A673 (cell line): ENCODE measurements at regions not wholly inside any gene's neighbourhood (a gene's known extent, or its start where the extent isn't known, plus 50 kb on each side); places are given as distances from the start of the nearest gene placed in this dataset.

Experiments
- BruUV-seq: library from RNA; stranded (reverse); fragments of 400-500 nt; replicated peaks from 2 replicates; lab custom pipeline; 2021; lab: Mats Ljungman, UMichigan
- CTCF ChIA-PET: fragments of 300-600 bp; sonication (Branson Sonifier 250); formaldehyde crosslinking; loops from one replicate; lab custom pipeline; 2022; ENCODE audit warnings: antibody characterized with exemption; lab: Charles Lee
- POLR2A ChIA-PET: fragments of 300-600 bp; sonication (Branson Sonifier 250); formaldehyde crosslinking; loops from one replicate; lab custom pipeline; 2022; ENCODE audit warnings: antibody characterized with exemption; ENCODE audit not compliant: low non-redundant PET; lab: Charles Lee
- DNase-seq: peaks from one replicate; pipeline ENCODE4 v3.0.0-alpha.2; 2015; ENCODE audit warnings: low spot score
- H3K27ac ChIP-seq: fragments of 200-600 bp; sonication (generic); 2 replicates; pipeline ENCODE4 v1.5.1; 2016; ENCODE audit warnings: mixed run types, low read depth, mild to moderate bottlenecking, mixed read lengths, antibody characterized with exemption, low read length; ENCODE audit not compliant: poor library complexity, severe bottlenecking
- H3K27me3 ChIP-seq: fragments of 200-600 bp; sonication (generic); replicated peaks from 2 replicates; pipeline ENCODE4 v1.6.1; 2017; ENCODE audit warnings: mixed run types, low read depth, mild to moderate bottlenecking, mixed read lengths, antibody characterized with exemption, low read length; ENCODE audit not compliant: insufficient read depth, poor library complexity
- H3K36me3 ChIP-seq: fragments of 200-600 bp; sonication (generic); 2 replicates; pipeline ENCODE4 v1.6.1; 2016; ENCODE audit warnings: mixed run types, mild to moderate bottlenecking, mixed read lengths, antibody characterized with exemption, low read length; ENCODE audit not compliant: insufficient read depth, poor library complexity, severe bottlenecking
- H3K4me1 ChIP-seq: fragments of 200-600 bp; sonication (generic); 2 replicates; pipeline ENCODE4 v1.6.1; 2017; ENCODE audit warnings: mixed run types, mild to moderate bottlenecking, mixed read lengths, antibody characterized with exemption, low read length; ENCODE audit not compliant: insufficient read depth, poor library complexity, severe bottlenecking
- H3K4me3 ChIP-seq: fragments of 200-600 bp; sonication (generic); 2 replicates; pipeline ENCODE4 v1.5.1; 2016; ENCODE audit warnings: low read depth, mixed run types, mild to moderate bottlenecking, mixed read lengths, low read length; ENCODE audit not compliant: poor library complexity, severe bottlenecking
- H3K9me3 ChIP-seq: fragments of 200-600 bp; sonication (generic); 2 replicates; pipeline ENCODE4 v1.6.1; 2016; ENCODE audit warnings: mixed run types, low read depth, mild to moderate bottlenecking, mixed read lengths, antibody characterized with exemption, low read length; ENCODE audit not compliant: poor library complexity, severe bottlenecking
- CTCF ChIP-seq: fragments of 300-800, 200-600 bp; sonication (generic); conservative IDR thresholded peaks from 2 replicates; pipeline ENCODE4 v1.5.1; 2017; ENCODE audit warnings: low read depth, mild to moderate bottlenecking, antibody characterized with exemption, low read length, moderate library complexity, mixed read lengths
- EZH2 ChIP-seq: fragments of 200-600 bp; sonication (generic); IDR thresholded peaks from 2 replicates; pipeline ENCODE4 v1.6.1; 2017; ENCODE audit warnings: borderline replicate concordance, low read depth, mild to moderate bottlenecking, mixed read lengths, antibody characterized with exemption, low read length; ENCODE audit not compliant: poor library complexity, severe bottlenecking
- intact Hi-C: fragments of 100-400 bp; cut with micrococcal nuclease; formaldehyde crosslinking; loops from one replicate; pipeline ENCODE4 v1.10.0; 2022; ENCODE audit not compliant: unreplicated experiment

GRCh38 chr22:48698618-48699017 is 1129.1 kb downstream of the BRD1 start:
- intact Hi-C loops: no loop called here
- H3K4me1 ChIP-seq: peaks cover 18% of the 10 kb centered on the region
- no TSS peak for BruUV-seq
- H3K9me3 ChIP-seq: no peaks in the 10 kb centered on the region
- TF ChIP-seq EZH2 (no peak), CTCF (no peak)
- no peak overlapping the region for H3K27ac ChIP-seq
- ChIA-PET POLR2A (no interaction called here), CTCF (interaction anchor here (0.7 kb wide), 1 partner anchor 38 kb away, joined by 3 read pairs; no protein-coding TSS in a partner anchor)
- no peak for DNase-seq
- H3K27me3 ChIP-seq: no peaks in the 10 kb centered on the region
- no peak overlapping the region for H3K4me3 ChIP-seq
- no peaks in the 10 kb centered on the region for H3K36me3 ChIP-seq

GRCh38 chr22:48697694-48698276 is 1129.9 kb downstream of the BRD1 start:
- no peak for DNase-seq
- ChIA-PET POLR2A (no interaction called here), CTCF (no interaction called here)
- peaks cover 18% of the 10 kb centered on the region for H3K4me1 ChIP-seq
- H3K36me3 ChIP-seq: no peaks in the 10 kb centered on the region
- H3K27me3 ChIP-seq: no peaks in the 10 kb centered on the region
- BruUV-seq: no TSS peak
- no peaks in the 10 kb centered on the region for H3K9me3 ChIP-seq
- no peak overlapping the region for H3K27ac ChIP-seq
- H3K4me3 ChIP-seq: no peak overlapping the region
- TF ChIP-seq EZH2: no peak
- no peak for TF ChIP-seq CTCF
- intact Hi-C loops: no loop called here

DNA sequence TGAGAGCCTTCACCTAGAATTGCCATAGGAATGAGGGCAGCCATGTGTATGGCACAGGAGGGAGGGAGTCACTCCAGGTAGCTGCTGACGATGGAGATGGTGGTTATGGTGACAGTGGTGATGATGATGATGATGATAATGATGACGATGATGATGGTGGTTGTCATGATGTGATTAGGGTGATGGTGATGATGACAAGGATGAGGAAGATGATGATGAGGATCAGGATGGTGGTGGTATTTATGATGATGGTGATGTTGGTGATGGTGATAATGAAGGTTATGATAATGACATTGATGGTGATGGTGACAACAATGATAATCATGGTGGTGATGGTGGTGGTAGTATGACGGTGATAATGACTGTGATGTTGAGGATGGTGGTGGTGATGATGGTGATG is 1130.5 kb downstream of the BRD1 start:
- H3K27me3 ChIP-seq: no peaks in the 10 kb centered on the region
- DNase-seq: no peak
- no peak overlapping the region for H3K4me3 ChIP-seq
- intact Hi-C loops: no loop called here
- no peaks in the 10 kb centered on the region for H3K36me3 ChIP-seq
- POLR2A ChIA-PET: no interaction called here
- no peaks in the 10 kb centered on the region for H3K9me3 ChIP-seq
- TF ChIP-seq EZH2: no peak
- TF ChIP-seq CTCF: no peak
- no peak overlapping the region for H3K27ac ChIP-seq
- BruUV-seq: no TSS peak
- peaks cover 18% of the 10 kb centered on the region for H3K4me1 ChIP-seq
- CTCF ChIA-PET: no interaction called here
